Upper lobe of left lung (tissue), 4 donors: ENCODE measurements at regions not wholly inside any gene's neighbourhood (a gene's known extent, or its start where the extent isn't known, plus 50 kb on each side); places are given as distances from the start of the nearest gene placed in this dataset.

ENCODE experiments used
- POLR2A ChIP-seq, 4 donors: fragments of 450-650 bp; IDR thresholded peaks; one replicate each; pipeline ENCODE4 v1.5.1; 2016 to 2017; ENCODE audit warnings: antibody characterized with exemption in 4 of 4, mild to moderate bottlenecking in 2 of 4
- TF ChIP-seq, protein P1 (sequence below), 6 experiments: fragments of 450-650 bp in 4 of 6; fragments of 200-600 bp in 2 of 6; sonication (generic) in 2 of 6; IDR thresholded peaks; one replicate each; pipeline ENCODE4 v1.5.1; 2016 to 2019; ENCODE audit warnings: antibody characterized with exemption in 6 of 6

DNA sequence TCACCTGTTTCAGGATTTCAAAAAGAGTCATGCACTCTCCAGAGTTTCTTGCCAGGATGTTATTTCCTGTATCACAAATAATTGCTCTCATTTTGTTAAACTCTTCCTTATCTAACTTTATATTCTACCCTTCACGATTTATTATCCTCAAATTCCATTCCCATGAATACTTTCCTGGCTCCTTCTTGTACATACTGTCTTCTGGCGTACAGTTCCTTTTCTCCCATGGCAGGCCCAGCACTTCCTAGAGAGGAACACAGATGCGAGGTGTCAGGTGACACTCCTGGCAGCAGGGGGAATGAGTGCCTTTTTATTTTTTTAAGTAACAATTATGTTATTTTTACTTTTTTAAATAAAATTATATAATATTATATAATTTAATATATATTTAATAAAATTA is 411.9 kb downstream of the TFEC start:
- TF ChIP-seq, protein P1, sequence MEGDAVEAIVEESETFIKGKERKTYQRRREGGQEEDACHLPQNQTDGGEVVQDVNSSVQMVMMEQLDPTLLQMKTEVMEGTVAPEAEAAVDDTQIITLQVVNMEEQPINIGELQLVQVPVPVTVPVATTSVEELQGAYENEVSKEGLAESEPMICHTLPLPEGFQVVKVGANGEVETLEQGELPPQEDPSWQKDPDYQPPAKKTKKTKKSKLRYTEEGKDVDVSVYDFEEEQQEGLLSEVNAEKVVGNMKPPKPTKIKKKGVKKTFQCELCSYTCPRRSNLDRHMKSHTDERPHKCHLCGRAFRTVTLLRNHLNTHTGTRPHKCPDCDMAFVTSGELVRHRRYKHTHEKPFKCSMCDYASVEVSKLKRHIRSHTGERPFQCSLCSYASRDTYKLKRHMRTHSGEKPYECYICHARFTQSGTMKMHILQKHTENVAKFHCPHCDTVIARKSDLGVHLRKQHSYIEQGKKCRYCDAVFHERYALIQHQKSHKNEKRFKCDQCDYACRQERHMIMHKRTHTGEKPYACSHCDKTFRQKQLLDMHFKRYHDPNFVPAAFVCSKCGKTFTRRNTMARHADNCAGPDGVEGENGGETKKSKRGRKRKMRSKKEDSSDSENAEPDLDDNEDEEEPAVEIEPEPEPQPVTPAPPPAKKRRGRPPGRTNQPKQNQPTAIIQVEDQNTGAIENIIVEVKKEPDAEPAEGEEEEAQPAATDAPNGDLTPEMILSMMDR (IDR thresholded peaks at IDR 0.05): no peak
- no peak for TF ChIP-seq POLR2A (IDR thresholded peaks at IDR 0.05)
